ENCODE measurements at regions not wholly inside any gene's neighbourhood (a gene's known extent, or its start where the extent isn't known, plus 50 kb on each side); places are given as distances from the start of the nearest gene placed in this dataset.

- TF ChIP-seq POLR2A (IDR thresholded peaks at IDR 0.05) = no peak
- no peak for TF ChIP-seq CTCF (IDR thresholded peaks at IDR 0.05)
- TF ChIP-seq POLR2AphosphoS5 (IDR thresholded peaks at IDR 0.05) = peak in 1 of 3 donors; percentile 40
- no peak for TF ChIP-seq EP300 (IDR thresholded peaks at IDR 0.05)
These were observed 128.9 kb downstream of the CCDC34 start for GRCh38 chr11:27234043-27234668.

Data from suprapubic skin (tissue), 4 donors.